ENCODE measurements at regions not wholly inside any gene's neighbourhood (a gene's known extent, or its start where the extent isn't known, plus 50 kb on each side); places are given as distances from the start of the nearest gene placed in this dataset.
"Not testable (repeated sequence)": the region's sequence is repeated elsewhere in the genome, so short reads cannot be mapped to it uniquely, and the experiment has no call there.

GRCh38 chr16:51852892-51853291 is 694.1 kb downstream of the TOX3 start:
- DNase-seq (ENCODE audit: low read depth): no peak

DNA sequence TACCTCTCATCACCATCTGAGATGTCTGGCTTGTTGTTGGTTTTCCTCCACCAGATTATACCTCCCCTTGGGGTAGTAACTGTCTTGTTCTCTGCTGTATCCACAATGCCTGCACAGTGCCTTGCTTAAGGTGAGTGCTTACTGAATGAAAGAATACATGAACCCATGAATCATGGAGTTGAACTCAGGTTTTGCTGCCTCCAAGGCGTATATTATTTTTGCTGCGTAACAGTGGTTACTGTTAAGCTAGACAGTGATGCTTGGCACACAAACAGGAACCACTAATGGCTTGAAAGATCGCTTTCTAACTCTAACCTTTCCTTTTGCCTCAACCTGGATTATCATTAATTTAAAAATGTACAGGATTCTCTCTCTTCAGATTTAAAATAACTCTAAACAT is 695.8 kb downstream of the TOX3 start:
- no peak for DNase-seq (ENCODE audit: low read depth)

DNA sequence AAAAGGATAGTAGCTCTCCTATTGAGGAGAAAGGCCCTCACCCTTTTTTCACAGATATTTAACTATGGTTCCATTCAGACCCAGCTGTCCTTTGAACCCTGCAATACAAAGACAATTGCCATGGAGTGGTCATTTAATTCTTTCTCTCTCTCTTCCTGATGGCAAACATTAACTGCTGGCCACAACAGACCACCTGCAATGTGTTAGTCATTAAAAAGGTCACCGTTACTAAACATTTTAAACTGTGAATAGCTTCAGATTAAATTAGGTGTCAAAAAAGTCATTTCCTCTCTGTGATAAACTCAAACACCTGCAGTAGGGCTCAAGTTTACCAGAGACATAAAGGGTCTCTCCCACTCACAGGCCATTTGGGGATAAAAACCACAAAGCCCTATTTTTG is 697.2 kb downstream of the TOX3 start:
- DNase-seq (ENCODE audit: low read depth): no peak

GRCh38 chr16:51845586-51846305 is 694.7 kb upstream of the SALL1 start:
- DNase-seq (ENCODE audit: low read depth): no peak

DNA sequence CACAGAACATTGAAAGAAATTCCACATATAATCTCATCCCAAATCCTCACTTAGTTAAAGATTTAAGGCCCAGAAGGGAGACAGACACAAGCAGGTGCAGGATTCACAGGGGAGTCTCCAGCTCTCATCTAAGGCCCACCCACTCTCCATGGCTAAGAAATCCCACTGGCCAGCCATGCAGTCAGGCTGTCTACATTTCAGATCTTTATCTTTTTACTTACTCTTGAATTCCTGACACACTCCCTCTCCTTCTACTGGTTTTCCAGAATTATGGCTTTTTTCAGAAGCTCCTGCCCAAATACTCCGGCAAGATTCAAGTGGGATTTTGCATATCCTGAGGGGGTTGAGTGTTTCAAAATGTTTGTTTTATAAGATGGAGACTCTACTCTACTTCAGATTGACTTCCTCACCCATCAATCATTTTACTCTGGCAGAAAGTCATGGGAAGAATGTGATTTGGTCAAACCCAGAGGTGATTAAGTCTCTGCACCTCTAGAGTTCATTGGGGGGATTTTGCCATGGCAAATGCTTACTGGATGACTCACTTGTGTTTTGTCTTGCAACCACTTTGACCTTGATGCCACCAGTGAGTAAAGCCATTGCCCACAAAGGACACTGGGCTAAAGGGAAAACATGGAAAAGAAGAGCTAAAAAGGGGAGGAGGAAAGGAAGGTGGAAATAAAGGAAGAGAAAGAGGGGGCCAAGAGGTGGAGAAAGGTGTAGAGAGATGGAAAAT is 688.8 kb upstream of the SALL1 start:
- DNase-seq (ENCODE audit: low read depth): peak; percentile 12

- no peak for DNase-seq (ENCODE audit: low read depth)
These were observed 683.7 kb upstream of the SALL1 start for GRCh38 chr16:51834794-51835193.

GRCh38 chr16:51834133-51834532 is 683.1 kb upstream of the SALL1 start:
- no peak for DNase-seq (ENCODE audit: low read depth)

DNA sequence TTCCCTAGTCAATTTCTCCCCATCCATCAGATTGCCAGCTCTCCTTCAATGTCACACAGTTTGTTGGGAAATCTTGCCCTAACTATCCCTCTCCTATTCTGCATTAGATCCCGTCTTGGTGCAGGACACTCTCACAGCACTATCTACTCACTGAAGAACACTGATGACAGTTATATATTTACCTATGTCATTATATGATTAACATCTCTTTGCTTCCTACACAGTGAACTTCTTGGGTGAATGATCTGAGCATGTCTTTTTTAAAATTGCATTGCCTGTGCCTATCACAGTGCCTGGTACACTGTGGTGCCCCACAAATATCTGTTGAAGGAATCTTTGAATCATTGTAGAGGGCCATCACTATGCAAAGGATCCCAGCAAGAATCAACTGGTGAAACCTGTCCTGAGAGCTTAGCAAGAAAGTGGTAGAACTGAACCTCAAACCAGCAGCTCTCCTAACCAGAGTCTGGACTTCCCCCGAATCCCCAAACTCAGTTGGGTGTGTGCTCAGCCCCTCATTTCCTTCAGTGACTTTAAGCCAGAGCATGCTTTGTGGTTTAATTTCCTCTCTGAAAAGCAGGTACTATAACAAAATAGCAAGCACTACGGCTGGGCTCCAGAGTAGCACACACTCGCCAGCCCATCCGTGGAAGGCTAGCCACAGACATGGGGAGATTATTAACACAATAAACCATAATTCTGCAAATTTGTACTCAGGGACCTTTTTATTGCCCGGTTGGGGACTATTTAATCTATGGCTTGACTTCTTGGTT is 680.7 kb upstream of the SALL1 start:
- DNase-seq (ENCODE audit: low read depth): no peak

DNA sequence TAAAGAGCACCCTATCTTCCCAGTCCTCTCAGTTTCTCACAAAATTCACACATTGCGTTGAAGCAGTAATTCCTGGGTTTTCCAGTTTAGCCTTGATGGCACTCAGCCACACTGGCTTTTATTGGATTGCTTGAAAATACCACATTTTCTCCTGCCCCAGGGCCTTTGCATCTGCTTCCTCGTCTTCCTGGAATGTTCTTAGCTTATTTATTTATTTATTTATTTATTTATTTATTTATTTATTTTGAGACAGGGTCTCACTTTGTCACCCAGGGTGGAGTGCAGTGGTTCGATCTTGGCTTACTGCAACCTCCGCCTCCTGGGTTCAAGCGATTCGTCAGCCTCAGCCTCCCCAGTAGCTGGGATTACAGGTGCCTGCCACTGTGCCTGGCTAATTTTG is 680.0 kb upstream of the SALL1 start:
- DNase-seq (ENCODE audit: low read depth): not testable (repeated sequence)

GRCh38 chr16:51825779-51826178 is 674.7 kb upstream of the SALL1 start:
- DNase-seq (ENCODE audit: low read depth): no peak

DNA sequence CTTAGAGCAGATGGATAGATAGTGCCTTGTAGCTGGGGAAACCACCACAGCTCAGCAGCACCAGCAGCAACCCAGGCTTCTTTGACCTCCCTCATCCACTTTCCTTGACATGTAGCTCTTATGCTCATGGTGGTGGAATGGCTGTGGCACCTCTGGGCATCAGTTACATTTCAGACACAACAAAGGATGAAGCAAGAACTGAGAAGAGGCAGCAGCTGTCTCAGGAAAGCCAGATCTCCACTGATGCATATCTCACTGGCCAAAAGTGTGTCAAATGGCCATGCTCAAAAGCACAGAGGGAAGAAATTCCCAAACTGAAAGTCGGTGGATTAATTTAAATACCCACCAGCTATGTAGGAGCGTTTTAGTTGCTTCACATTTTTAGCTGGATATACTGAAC is 671.4 kb upstream of the SALL1 start:
- DNase-seq (ENCODE audit: low read depth): no peak

DNA sequence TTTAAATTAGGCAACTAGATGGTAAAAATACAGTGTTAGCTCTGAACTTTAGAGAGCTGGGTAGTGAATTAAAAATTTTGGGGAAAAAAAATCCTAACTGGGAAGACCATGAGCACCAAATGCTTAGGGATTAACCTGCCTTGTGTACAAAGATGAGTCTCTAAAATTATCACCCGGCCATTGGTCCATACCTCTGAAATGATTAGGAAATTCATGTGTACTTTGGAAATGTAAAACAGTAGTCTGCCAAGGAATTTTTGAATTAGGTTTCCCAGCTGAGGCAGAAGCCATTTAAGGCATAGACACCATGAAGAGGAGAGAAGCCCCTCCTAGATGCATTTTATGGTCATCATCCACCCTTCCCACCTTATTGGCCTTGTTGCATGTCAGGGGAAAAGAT is 670.5 kb upstream of the SALL1 start:
- DNase-seq (ENCODE audit: low read depth): no peak

GRCh38 chr16:51820176-51820575 is 669.1 kb upstream of the SALL1 start:
- no peak for DNase-seq (ENCODE audit: low read depth)

DNA sequence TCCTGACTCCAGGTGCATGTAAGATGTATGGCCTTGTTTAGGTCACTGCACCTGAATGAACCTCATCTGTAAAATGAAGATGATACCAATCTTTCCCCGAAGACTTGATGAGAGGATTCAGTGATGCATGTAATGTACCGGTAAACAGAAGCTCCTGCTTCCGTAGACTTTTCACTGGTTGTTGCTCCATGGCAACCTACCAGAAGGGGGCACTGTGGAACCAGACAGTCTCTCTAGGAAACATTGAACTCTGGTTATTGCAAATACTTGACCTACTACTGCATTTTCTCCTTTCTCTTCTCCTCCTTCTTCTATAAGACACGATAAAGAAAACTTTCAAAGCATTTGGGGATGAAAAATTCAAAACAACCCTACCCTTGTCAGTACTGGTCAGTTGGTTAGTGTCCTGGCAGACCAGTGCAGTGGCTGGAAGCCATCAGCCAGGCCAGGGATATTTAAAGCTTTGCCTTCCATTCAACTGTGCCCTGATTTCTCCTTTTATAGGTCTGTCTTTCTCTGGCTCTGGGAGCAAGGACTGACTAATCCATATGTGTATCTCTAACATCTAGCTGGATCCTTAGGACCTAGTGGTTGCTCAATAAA is 667.4 kb upstream of the SALL1 start:
- DNase-seq (ENCODE audit: low read depth): peak; percentile 40

- DNase-seq (ENCODE audit: low read depth): peak; percentile 7
These were observed 665.9 kb upstream of the SALL1 start for GRCh38 chr16:51816929-51817328.

DNA sequence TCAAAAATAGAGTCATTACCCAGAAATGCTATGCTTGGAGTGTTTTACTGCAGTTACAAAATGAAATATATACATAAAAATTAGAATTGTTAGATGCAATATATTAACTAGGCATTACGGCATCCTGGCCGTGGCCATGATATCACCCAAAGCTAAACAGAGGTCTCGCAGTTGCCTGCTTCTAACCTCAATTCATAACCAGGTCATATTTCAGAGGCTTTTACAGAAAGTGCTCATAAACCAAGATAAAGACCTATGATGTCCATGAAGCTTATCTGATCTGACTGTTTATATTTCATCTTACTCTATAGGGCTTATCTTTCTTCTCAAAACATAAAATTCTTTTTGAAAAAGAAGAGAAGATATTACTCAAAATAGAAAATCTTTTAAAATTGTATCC is 664.5 kb upstream of the SALL1 start:
- no peak for DNase-seq (ENCODE audit: low read depth)

DNA sequence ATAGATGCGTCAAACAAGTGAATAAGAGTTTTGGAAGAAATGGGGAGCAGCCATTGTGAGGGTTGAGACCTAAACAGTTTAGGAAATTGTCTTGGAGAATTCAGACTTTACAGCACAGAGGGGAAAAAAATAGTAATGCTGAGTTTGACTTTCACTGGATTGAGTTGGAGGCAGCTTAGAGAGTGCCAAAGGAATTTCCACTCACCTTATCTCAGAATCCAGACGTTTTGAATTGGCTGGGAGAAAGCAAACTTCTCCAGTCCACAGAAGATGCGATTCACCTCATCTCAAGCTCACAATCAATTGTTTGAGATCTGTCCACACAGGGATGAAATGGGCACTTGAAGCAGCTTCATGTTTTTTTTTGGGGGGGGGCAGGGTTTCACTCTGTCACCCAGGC is 663.5 kb upstream of the SALL1 start:
- no peak for DNase-seq (ENCODE audit: low read depth)

DNA sequence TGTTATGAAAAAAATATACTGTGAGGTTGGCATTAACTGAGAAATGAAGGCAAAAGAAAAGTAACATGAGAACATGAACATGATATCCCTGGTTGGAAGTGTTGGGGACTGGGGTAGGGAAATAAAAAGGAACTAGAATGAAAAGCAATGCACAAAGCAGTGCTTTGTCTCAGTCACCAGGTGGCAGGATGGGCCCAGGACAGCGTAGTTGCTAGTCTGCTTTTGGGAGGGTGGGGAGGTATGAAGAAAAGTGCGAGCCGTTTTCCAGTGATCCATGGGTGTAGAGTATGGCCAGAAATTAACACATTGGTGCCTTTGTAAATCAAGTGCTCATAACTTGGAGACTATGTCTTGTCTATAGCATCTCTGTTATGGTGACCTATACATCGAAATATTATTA is 662.5 kb upstream of the SALL1 start:
- no peak for DNase-seq (ENCODE audit: low read depth)

DNA sequence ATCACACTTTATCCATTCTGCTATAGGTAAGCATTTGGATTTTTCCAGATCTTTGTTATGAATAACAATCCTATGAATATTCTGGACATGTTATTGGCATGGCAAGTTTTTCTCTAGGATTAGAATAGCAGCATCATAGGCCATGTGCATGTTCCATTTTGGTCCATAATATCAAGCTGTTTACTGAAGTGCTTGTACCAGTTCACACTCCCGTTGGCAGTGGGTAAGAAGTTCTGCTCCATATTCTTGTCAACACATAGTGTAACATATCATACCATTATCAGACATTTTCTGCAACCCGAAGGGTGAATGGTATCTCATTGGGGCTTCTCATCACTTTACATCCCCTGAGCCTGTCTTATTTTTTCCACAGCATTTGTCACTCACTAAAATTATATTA is 661.9 kb upstream of the SALL1 start:
- DNase-seq (ENCODE audit: low read depth): no peak

DNA sequence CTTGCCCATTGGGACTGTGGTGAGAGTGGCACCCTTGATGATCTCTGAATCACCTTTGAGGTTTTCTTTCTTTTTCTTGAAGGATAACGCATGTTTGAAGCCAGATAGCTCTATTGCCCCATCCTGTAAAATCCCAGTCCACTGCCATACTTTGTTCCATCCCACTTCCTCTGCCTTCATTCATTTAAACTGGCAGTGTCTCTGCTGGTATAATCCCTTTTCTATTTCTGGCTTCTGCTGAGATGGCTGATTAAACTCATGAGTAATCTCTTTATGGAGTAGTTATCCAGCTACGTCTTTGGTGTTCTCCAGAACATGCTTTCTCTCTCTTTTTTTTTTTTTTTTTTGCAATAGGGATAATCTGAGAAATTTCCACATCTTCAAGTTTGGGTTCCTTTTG is 656.5 kb upstream of the SALL1 start:
- no peak for DNase-seq (ENCODE audit: low read depth)

DNA sequence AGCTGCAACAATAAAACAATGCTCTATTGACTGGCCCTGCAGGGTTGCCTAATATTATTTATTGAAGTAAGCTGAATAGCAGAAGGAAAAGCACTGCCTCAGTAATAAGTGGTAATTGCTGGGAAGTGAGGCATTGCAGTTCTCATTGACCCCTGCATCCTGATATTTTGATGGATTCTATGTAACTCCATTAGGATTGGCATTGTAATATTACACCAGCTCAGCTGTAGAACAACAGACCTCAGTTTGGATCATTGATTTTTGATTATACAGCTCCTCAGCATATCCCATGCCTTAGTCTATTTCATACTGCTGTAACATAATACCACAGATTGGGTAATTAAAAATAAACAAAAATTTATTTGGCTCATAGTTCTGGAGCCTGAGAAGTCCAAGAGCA is 650.6 kb upstream of the SALL1 start:
- DNase-seq (ENCODE audit: low read depth): no peak

DNA sequence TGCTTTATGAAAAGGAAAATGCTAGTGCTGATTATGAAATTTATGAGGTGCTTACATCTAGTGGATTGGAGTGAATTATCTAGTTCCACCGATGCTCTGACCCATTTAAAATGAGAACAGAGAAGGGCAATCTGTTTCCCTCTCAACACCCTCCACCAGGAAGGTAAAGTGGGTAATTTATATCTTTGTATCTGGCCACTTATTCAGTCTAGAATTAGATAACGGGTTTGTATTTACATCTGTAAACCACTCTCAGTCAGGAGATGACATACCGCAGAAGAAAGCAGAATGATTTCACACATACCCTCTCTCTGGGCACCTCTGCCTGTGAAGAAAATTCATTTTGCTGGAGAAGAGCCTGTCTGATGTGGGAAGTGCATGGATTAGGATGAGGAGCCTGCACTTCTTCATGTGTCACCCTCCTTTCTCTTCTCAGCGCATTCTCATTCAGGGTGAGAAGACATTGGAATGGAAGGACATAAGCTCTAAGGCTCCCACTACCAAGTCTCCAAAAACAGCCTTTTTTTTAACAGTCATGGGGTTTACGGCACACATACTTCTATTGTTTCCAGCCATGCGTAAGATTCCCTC is 646.7 kb upstream of the SALL1 start:
- DNase-seq (ENCODE audit: low read depth): no peak

Measured in GM04504 (cell line).